Frontal cortex (tissue), 3 donors: ENCODE measurements at regions not wholly inside any gene's neighbourhood (a gene's known extent, or its start where the extent isn't known, plus 50 kb on each side); places are given as distances from the start of the nearest gene placed in this dataset.

Experiments
- DNase-seq, 2 donors: peaks; one replicate each; pipeline ENCODE4 v3.0.0; 2012; ENCODE audit warnings: low spot score in 2 of 2
- FAIRE-seq: peaks from 2 replicates; lab custom pipeline; 2012; peaks lifted over from hg19 to GRCh38; lab: Jason Lieb, UNC
- donor health status: control.
- donor health status: control.
- donor health status: control.

- no peak for FAIRE-seq
- DNase-seq = no peak
Measured at GRCh38 chr20:24828992-24829648, 119.9 kb upstream of the CST7 start.

DNA sequence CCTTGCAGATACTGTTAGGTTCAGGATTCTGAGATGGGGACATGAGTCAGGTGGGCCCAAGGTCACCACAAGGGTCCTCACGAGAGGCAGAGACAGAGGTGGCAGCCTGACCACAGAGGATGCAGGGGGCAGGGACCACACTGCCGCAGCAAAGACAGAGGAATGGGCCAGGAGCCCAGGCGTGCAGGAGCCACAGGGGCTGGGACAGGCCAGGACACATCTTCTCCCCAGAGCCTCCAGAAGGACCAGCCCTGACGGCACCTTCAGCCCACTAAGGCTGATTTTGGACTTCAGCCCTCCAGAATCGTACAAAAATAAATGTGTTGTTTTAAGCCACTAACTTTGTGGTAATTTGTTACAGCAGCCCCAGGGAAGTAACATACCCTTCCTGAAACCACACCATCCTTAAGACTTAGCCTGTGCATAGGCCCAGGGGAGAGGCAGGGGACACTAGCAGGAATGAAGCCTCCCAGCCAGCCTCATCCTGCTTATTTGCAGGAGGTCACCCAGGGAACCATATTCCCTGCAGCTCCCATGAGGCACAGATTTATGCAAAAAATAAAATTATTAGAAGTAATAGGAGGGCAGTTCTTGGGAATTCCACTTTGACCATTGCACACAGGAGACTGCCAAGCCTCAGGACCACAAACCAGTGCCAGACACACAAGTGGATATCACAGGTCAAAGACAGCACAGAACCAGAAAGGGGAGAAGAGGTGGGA lies 119.3 kb upstream of the CST7 start:
- no peak for FAIRE-seq

GRCh38 chr20:24830649-24831048 lies 118.4 kb upstream of the CST7 start:
- no peak for DNase-seq
- FAIRE-seq = no peak

More for the DNA sequence above, 119.3 kb upstream of the CST7 start:
- no peak for DNase-seq

DNA sequence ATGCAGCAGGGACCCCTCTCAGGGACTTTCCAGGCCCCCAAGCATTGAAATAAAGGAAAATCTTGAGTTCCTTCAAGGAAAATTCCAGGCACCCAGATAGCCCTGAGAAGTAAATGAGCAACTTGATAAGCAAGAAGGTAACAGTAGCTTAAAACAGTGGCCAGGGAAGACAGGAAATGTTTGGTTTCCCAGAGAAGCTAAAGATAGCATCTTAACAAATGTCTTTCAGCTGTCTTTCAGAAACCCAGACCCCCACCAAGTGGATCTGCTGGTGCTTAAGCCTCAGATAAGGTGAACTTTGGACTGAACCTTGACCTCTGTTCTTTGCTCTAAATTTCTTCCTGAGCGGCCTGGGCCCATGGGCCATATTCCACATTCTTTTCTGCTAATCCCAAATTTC lies 117.8 kb upstream of the CST7 start:
- DNase-seq (no peak), FAIRE-seq (no peak)

DNA sequence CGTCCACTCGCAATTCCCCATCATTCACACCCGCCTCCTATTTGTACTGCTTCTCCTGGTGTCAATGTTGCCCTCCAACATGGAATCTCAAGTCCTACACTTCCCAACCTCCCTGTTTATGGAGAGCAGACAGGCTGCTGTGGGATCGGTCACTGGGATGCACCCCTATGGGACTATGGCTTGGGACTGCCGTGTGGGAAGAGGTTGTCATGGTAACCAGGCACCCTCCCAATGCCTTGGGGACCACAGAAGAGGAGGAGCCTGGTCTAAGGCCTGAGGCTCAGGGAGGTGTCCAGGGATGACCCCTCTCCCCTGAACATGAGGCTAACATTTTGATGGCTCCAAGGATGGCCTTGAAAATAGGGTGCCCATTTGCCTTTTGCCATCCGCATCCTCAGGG lies 116.6 kb upstream of the CST7 start:
- no peak for FAIRE-seq
- DNase-seq = no peak

GRCh38 chr20:24833592-24833991 lies 115.5 kb upstream of the CST7 start:
- no peak for FAIRE-seq

DNA sequence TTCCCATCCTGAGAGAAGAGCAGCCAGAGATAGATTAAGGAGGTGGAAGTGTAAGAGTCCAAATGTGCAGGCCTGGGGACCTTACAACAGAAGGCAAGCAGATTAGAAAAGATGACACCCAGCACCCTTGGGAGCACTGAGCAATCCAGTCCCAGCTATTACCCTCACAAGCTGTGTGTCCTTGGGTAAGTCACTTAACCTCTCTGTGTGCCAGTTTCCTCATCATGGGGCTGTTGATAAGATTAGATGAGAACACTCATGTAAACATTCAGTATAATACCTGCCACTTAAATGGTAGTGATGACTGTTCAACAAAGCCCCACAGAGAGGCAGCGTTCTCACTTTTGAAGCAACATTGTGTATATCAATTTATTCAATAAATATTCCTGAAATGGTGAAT lies 114.8 kb upstream of the CST7 start:
- FAIRE-seq = no peak
- DNase-seq = no peak

More at GRCh38 chr20:24833592-24833991, 115.5 kb upstream of the CST7 start:
- no peak for DNase-seq

- no peak for FAIRE-seq
- no peak for DNase-seq
Measured at GRCh38 chr20:24835195-24835594, 113.9 kb upstream of the CST7 start.

DNA sequence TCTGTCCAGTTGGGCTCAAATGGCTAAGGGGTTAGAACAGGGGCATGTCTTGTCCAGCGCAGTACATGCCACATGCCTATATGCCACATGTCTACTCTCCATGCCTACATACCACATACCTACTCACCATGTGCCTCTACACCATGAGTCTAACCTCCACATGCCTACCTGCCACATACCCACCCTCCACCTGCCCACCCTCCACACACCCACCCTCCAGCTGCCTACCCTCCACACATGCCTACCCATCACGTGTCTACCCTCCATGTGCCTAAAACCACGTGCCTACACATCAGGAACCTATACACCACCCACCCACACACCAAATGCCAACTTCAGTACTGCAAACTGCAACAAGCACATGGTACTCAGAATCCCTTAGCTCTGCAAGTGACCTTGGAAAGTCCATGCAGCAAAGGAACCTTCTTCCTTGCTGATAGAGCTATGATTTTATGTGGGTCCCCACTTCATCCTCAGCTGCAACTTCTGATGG lies 113.0 kb upstream of the CST7 start:
- FAIRE-seq (no peak), DNase-seq (no peak)

- no peak for DNase-seq
- no peak for FAIRE-seq
Measured at GRCh38 chr20:24836661-24837299, 112.3 kb upstream of the CST7 start.

DNA sequence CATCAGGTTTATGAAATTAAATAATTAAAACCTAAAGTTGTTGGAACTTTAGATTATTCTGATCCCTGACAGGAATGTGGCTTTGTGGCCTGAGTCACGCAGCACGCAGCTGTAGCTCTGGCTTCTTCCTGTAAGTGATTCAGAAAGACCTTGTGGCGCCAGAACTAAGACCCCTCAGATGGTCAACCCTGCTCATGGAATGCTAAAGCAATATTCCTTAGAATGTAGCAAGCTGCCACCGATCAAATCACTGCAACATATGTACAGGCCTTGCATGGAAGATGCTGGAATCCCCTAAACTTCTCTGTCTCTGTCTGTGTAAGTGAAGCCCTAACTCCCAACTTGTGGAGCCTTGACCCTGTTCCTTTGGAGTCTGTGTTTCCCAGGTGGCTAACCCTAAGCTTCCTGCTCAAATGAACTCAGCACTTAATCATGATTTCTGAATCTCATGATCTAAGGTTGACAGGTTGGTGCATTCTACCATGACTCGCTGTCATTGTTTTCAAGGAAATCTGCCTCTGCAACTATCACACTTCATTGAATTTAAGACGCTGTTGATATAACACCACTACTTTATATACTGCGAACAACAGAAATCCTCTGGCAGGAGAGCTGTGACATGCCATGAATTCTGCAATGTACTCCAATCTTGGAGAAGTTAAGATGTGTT lies 111.2 kb upstream of the CST7 start:
- DNase-seq = no peak

DNA sequence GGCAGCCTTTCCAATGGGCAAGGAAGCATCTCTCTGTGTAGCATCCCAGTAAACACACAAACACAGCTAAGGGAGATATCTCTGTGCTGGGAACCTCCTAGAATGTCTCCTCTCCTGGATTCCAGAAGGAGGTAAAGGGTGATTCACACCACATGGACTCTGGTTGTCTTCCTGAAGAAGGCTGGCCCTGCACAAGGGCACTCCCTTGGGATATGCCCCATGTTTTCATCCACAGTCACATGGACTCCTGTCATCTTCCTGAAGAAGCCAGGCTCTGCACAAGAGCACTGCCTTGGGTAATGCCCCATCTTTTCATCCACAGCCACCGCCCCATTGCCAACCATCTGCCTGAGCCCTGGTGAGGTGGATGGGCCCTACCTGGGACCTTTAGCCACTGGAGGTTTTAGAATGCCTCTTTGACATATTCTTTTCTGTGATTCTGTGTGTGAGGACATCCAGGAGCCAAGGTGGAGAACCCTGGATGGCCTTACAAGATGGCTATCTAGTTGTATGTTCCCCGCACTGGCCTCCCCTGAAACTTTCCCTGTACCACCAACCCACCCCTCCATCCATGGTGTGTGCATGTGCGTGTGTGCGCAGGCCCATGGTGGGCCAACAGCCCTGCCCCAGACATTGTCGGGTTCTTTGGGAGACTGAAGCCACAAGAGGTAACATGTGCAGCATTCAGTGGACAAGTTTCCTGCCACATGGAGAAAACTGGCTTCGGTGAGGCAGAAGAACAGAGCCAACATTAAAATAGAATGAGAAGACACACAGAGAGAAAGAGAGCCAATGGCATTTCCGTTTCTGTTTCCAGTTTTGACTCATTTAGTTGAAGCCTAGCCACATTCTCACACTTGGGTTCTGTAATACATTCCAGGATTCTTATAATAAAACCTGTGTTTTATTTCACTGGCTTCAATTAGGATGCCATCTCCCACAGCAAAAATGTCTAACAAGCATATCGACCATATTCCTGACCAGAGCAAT lies 110.2 kb upstream of the CST7 start:
- FAIRE-seq (no peak), DNase-seq (no peak)

More for the DNA sequence above, 111.2 kb upstream of the CST7 start:
- FAIRE-seq = no peak

DNA sequence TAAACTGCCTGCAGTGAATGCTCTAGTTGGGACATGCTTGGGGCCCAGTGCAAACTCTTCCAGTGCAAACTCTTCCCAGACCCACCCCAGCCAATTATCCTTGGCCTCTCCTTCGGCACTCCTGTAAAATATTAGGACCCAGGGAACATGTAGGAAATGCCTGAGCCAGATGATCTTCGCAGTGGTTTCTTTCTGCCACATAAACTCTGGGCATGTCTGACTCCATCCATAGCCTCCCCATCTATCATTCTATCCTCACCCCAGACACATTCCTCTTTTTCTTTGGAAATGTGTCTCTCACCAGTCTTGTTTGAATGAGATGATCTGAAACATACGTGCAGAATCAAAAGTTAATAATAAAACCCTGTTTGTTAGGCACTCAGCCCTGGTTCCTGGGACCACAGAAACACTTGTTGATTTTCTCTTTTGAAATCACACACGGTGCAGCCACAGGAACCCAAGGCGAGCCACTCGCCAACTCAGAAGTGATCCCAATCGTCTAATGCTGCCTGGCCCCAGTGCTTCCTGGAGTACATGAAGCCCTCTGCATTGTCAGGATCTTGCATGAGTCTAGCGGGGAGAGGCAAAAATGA lies 108.9 kb upstream of the CST7 start:
- no peak for FAIRE-seq

GRCh38 chr20:24842274-24842917 lies 106.7 kb upstream of the CST7 start:
- no peak for DNase-seq
- FAIRE-seq = no peak

More for the DNA sequence above, 108.9 kb upstream of the CST7 start:
- no peak for DNase-seq

DNA sequence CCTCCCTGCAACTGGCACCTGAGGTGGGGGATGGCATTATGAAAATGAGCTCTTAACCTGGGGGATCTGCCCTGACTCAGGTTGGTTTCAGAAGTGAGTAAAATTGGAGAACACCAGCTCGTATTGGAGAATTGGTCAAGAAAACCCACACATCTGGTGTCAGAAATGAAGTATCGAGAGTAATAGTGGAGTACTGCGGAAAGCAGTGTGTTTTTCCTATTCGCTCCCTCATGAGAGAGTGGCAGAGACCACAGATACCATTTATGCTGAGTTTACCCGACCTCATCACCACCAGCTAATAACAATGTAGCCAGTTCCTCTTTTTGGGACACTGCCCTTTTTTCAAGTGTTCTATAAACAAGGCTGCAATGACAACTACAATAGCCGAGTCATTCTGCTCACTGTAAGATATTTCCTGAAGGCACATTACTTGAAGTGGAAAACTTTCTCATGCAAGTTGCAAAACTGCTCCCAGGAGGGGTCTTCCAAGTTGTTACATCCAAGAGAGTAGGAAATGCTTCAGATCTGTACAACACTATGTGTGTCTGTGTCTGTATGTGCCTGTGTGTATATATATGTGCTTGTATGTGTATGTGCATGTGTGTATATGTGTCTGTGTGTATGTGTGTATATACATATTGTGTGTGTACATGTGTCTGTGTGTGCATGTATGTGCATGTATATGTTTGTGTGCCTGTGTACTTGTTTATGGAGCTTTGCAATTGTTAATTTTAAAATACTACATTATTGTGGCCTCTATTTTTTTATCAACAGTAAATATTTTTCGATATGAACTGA lies 106.0 kb upstream of the CST7 start:
- FAIRE-seq (no peak), DNase-seq (no peak)

DNA sequence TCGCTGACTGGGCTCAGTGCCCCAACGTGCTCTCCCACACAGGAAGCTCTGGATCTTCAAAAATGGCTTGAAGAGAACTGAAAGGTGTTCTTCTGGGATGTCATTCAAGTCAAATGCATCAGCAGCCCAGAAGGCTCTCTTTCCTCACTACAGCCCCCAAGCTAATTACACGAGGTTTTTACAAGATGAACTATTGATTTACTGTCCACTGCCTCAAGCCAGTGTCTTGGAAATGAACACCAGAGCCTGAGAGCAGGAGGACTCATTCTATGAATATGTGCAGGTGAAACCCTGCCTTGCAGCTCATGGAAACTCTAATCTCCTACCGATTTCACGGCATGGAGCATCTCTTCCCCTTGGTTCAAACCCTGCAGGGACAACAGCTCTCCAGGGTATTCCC lies 98.9 kb upstream of the CST7 start:
- DNase-seq (no peak), FAIRE-seq (no peak)

GRCh38 chr20:24851346-24852019 lies 97.6 kb upstream of the CST7 start:
- DNase-seq (no peak), FAIRE-seq (no peak)
